Muscle of leg (tissue), 3 donors: ENCODE measurements at regions not wholly inside any gene's neighbourhood (a gene's known extent, or its start where the extent isn't known, plus 50 kb on each side); places are given as distances from the start of the nearest gene placed in this dataset.

Source experiments
- DNase-seq: peaks from one replicate; pipeline ENCODE4 v3.0.0; 2013
- H3K27ac ChIP-seq: one replicate; pipeline ENCODE4 v1.5.1; 2013; ENCODE audit warnings: mild to moderate bottlenecking, low read length, control low read depth
- H3K27me3 ChIP-seq: one replicate; pipeline ENCODE4 v1.6.1; 2013; ENCODE audit warnings: low read length; ENCODE audit not compliant: control insufficient read depth, insufficient read depth
- H3K36me3 ChIP-seq: one replicate; pipeline ENCODE4 v1.6.1; 2013; ENCODE audit warnings: low read length; ENCODE audit not compliant: control insufficient read depth, insufficient read depth
- H3K4me1 ChIP-seq: one replicate; pipeline ENCODE4 v1.6.1; 2013; ENCODE audit warnings: low read length; ENCODE audit not compliant: control insufficient read depth, insufficient read depth
- H3K4me3 ChIP-seq: one replicate; pipeline ENCODE4 v1.5.1; 2013; ENCODE audit warnings: low read length, control low read depth
- H3K9me3 ChIP-seq: replicated peaks from 2 replicates; pipeline ENCODE4 v1.6.1; 2013; ENCODE audit warnings: low read depth, low read length; ENCODE audit not compliant: control insufficient read depth
- WGBS: methylation state at CpG from one replicate; pipeline ENCODE4 v1.1.5; 2013; ENCODE audit warnings: missing lambda C conversion rate; ENCODE audit not compliant: insufficient coverage; 5-methylcytosine and 5-hydroxymethylcytosine counted together

DNA sequence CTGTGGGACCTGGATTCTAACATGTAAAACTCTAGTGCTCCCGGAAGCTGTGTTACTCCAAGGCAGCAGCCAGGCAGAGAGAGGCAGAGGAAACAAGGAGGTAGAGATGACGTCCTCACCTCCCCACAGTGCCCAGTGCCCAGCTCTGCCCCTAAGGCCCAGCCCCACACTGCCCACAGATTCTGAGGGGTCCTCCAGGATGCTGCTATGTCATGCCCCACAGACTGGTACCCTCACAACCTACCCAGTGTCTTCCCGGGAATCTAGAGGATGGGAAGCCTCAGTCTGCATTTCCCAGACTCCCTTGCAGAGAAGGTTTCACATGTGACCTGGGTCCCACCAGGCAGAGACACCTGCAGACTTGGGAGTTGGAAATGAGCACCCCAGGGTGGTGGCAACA, 75.9 kb upstream of the PCSK6 start:
- Histone ChIP-seq H3K27ac (no peak overlapping the region), H3K9me3 (no peaks in the 10 kb centered on the region), H3K4me3 (no peak overlapping the region), H3K4me1 (no peaks in the 10 kb centered on the region), H3K36me3 (no peaks in the 10 kb centered on the region), H3K27me3 (peaks cover 11% of the 10 kb centered on the region)
- 54% methylated on average over 2 of the region's 3 CpGs for whole genome bisulfite sequencing
- no peak for DNase-seq

- H3K4me1 ChIP-seq: peaks cover 13% of the 10 kb centered on the region
- peaks cover 8% of the 10 kb centered on the region for H3K27me3 ChIP-seq
- H3K9me3 ChIP-seq: no peaks in the 10 kb centered on the region
- no peak overlapping the region for H3K4me3 ChIP-seq
- DNase-seq: peak; percentile 53
- WGBS: no CpG with 5 or more reads among the region's 4 CpGs
- no peaks in the 10 kb centered on the region for H3K36me3 ChIP-seq
- peak overlapping the region; percentile 20 for H3K27ac ChIP-seq
Measured at GRCh38 chr15:101563176-101563796, 73.8 kb upstream of the PCSK6 start.

GRCh38 chr15:101562428-101563059, 73.0 kb upstream of the PCSK6 start:
- Histone ChIP-seq H3K9me3 (no peaks in the 10 kb centered on the region), H3K27me3 (peaks cover 8% of the 10 kb centered on the region), H3K4me1 (peaks cover 18% of the 10 kb centered on the region), H3K36me3 (no peaks in the 10 kb centered on the region), H3K4me3 (no peak overlapping the region), H3K27ac (no peak overlapping the region)
- 92% methylated on average over 17 of the region's 22 CpGs for WGBS
- no peak for DNase-seq

DNA sequence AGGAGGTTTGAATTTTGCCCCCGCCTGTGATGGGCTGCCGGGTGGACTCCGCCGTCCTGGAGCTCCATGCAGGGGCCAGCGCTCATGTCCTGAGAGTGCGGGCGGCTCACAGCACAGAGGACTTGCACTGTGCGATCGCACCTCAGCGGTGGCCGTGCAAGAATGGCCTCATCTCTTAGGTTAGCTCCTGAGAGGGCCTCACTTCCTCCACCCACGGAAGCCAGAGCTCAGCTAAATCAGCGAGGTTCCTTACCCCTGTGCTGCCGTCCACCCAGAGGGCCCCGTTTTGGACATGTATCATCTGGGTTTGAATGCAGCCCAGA, 72.0 kb upstream of the PCSK6 start:
- Histone ChIP-seq H3K36me3 (no peaks in the 10 kb centered on the region), H3K27me3 (peaks cover 3% of the 10 kb centered on the region), H3K27ac (no peak overlapping the region), H3K4me1 (peaks cover 18% of the 10 kb centered on the region), H3K4me3 (no peak overlapping the region), H3K9me3 (no peaks in the 10 kb centered on the region)
- DNase-seq: no peak
- 85% methylated on average over 15 of the region's 15 CpGs for WGBS

GRCh38 chr15:101560722-101561583, 71.4 kb upstream of the PCSK6 start:
- H3K27ac ChIP-seq: no peak overlapping the region
- H3K27me3 ChIP-seq: peaks cover 3% of the 10 kb centered on the region
- no peaks in the 10 kb centered on the region for H3K36me3 ChIP-seq
- peaks cover 18% of the 10 kb centered on the region for H3K4me1 ChIP-seq
- WGBS: 83% methylated on average over 9 of the region's 11 CpGs
- no peak overlapping the region for H3K4me3 ChIP-seq
- no peak for DNase-seq
- no peaks in the 10 kb centered on the region for H3K9me3 ChIP-seq

DNA sequence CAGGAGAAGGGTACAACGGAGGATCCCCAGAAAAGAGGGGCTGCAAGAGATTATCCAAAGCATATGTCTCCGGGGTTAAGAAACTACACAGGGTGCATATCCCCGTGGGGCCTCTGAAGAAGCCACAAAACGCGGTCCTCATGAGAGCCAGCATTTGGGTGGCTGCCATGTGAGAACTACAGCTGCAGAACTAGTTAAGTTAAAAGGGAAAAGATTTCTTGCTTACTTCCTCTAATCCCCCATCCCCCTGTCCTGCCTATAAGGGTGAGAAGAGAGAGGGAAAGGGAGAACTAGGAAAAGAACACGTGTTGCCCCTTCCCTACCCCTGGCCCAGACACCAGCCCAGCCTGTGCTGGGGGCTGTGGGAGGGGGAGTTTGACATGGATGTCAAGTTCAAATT, 70.4 kb upstream of the PCSK6 start:
- no peak overlapping the region for H3K27ac ChIP-seq
- no peaks in the 10 kb centered on the region for H3K9me3 ChIP-seq
- H3K27me3 ChIP-seq: peaks cover 3% of the 10 kb centered on the region
- no peaks in the 10 kb centered on the region for H3K36me3 ChIP-seq
- peaks cover 18% of the 10 kb centered on the region for H3K4me1 ChIP-seq
- DNase-seq: peak; percentile 60
- H3K4me3 ChIP-seq: no peak overlapping the region
- 28% methylated on average over 3 of the region's 6 CpGs for WGBS

GRCh38 chr15:101558221-101558941, 68.9 kb upstream of the PCSK6 start:
- H3K4me3 ChIP-seq: no peak overlapping the region
- 66% methylated on average over 9 of the region's 12 CpGs for WGBS
- H3K4me1 ChIP-seq: peaks cover 18% of the 10 kb centered on the region
- H3K36me3 ChIP-seq: no peaks in the 10 kb centered on the region
- H3K9me3 ChIP-seq: peaks cover 2% of the 10 kb centered on the region
- peak overlapping the region; percentile 20 for H3K27ac ChIP-seq
- peaks cover 3% of the 10 kb centered on the region for H3K27me3 ChIP-seq
- DNase-seq: peak; percentile 61

DNA sequence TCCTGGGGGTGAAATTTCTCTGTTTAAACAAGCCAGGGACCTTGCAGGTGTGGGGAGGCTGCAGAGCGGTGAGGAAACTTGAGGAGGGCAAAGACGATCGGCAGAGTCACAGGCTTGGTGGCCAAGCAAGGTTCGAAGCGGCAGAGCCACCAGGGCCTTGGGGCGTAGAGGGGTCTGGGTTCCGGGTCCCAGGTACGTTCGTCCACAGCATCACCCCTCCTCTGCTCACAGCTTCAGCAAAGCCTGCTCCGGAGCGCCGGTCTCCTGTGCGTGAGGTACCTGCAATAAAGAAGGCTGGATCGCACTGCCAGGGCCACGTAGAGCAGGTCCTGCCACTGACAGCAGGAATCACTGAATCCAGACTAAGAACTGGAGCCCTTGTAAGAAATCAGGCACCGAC, 66.8 kb upstream of the PCSK6 start:
- Histone ChIP-seq H3K9me3 (peaks cover 2% of the 10 kb centered on the region), H3K27me3 (peaks cover 3% of the 10 kb centered on the region), H3K4me3 (no peak overlapping the region), H3K36me3 (no peaks in the 10 kb centered on the region), H3K4me1 (peaks cover 23% of the 10 kb centered on the region), H3K27ac (no peak overlapping the region)
- no peak for DNase-seq
- 77% methylated on average over 11 of the region's 16 CpGs for WGBS

DNA sequence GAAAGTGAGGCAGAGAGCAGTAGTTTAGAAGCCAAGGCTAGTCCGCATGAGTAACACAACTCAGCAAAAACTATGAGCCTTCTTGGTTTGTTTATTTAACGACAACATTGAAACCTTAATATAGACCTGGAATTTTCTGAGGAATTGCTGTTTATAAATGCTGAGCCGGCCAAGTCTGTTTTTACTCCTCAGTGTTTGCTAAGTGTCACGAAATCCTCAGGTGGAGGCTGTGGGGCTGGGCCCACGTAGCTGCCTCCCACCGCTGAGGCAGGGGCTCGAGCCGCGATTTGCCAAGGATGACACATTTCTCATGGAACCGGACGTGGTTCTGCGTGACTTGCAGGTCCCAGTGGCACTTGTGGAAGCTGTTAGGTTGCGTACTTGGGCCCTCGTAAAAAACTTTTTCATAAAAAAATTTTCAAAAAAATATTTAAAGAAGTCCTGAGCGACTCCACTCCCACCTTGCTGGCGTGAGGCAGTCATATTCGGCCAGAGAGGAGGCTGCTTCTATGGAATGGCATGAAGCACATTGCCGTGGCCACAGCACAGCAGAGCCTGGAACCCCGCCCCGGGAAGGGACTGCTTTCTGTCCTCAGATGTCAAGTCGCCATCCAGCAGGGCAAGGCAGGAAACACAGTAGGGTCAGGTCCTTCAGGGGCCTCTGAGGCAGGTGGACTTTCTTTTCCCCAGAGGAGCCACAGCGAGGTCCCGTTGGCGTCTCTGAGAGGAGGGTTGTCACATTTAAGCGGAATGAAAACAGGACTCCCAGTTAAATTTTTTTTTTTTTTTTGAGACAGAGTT, 64.8 kb upstream of the PCSK6 start:
- H3K36me3 ChIP-seq: no peaks in the 10 kb centered on the region
- WGBS: 86% methylated on average over 18 of the region's 25 CpGs
- no peak overlapping the region for H3K4me3 ChIP-seq
- H3K9me3 ChIP-seq: peaks cover 2% of the 10 kb centered on the region
- H3K4me1 ChIP-seq: peaks cover 16% of the 10 kb centered on the region
- no peak overlapping the region for H3K27ac ChIP-seq
- H3K27me3 ChIP-seq: peaks cover 5% of the 10 kb centered on the region
- DNase-seq: no peak
